ENCODE measurements at regions not wholly inside any gene's neighbourhood (a gene's known extent, or its start where the extent isn't known, plus 50 kb on each side); places are given as distances from the start of the nearest gene placed in this dataset.
"Not testable (repeated sequence)": the region's sequence is repeated elsewhere in the genome, so short reads cannot be mapped to it uniquely, and the experiment has no call there.

DNA sequence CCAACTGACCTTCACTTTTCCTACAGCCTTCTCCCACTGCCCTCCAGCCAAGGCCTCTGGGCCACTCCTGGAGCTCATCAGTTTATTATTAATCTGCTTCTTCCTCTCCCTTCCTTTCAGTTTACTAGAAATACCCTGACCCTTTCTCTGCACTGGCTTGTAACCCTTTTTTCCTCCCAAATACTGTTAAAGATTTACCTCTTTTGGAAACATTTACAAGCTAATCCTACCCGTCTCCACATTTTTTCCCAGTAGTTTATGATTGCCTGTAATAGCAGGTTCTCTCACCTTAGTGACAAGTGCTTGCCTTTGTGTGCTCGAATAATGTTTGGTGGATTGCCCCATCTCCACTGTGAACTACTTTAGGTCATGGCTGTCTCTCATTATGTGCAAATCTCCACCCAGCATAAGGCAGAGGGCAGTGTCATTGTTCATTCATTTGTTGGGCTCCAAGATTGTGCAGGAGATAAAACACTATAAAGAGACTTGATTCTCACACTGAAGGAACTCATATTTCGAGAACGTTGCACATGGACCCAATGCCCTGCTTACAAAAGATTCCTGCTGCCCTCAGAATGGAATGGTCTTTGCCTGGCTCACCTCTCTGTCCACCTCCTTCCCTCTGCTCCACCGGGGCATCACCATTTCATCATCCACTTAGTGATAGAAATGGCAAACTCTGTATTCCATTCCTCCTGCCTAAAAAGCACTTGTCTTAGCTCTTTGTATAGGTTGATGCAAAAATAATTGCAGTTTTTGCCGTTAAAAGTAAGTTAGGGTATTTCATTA lies 491.1 kb downstream of the UTRN start:
- peaks cover 21% of the 10 kb centered on the region for H3K36me3 ChIP-seq (ENCODE audit: insufficient read depth, low read length)
- no peaks in the 10 kb centered on the region for H3K27me3 ChIP-seq (ENCODE audit: control insufficient read depth in 1 of 2, insufficient read depth in 2 of 2, low read length in 2 of 2)
- no peaks in the 10 kb centered on the region for H3K9me3 ChIP-seq (ENCODE audit: low read length)
- H3K9ac ChIP-seq (ENCODE audit: low read length): no peak overlapping the region
- no peak overlapping the region for H3K4me3 ChIP-seq (ENCODE audit: low read depth in 1 of 2, low read length in 2 of 2)
- no peaks in the 10 kb centered on the region for H3K4me1 ChIP-seq (ENCODE audit: insufficient read depth, low read length)
- H3K27ac ChIP-seq (ENCODE audit: low read depth, low read length): no peak overlapping the region

DNA sequence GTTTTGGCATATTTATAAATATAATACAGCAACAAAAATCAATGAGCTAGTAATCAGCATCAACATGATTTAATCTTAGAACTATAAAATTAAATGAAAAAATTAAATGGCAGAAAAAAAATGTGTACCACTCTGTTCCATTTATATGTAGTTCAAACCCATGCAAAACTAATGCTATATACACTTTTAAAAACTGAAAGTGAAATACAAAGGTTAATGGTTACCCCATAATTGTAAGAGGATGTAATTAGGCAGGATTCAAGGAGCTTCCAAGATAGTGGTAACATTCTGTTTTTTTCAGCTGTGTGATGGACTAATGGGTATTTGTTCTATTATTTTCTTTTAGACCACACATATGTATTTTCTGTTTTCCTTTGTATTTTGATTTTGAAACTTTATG lies 492.1 kb downstream of the UTRN start:
- peaks cover 21% of the 10 kb centered on the region for H3K36me3 ChIP-seq (ENCODE audit: insufficient read depth, low read length)
- H3K4me1 ChIP-seq (ENCODE audit: insufficient read depth, low read length): no peaks in the 10 kb centered on the region
- no peak overlapping the region for H3K4me3 ChIP-seq (ENCODE audit: low read depth in 1 of 2, low read length in 2 of 2)
- H3K9ac ChIP-seq (ENCODE audit: low read length): no peak overlapping the region
- no peaks in the 10 kb centered on the region for H3K27me3 ChIP-seq (ENCODE audit: control insufficient read depth in 1 of 2, insufficient read depth in 2 of 2, low read length in 2 of 2)
- no peak overlapping the region for H3K27ac ChIP-seq (ENCODE audit: low read depth, low read length)
- no peaks in the 10 kb centered on the region for H3K9me3 ChIP-seq (ENCODE audit: low read length)

DNA sequence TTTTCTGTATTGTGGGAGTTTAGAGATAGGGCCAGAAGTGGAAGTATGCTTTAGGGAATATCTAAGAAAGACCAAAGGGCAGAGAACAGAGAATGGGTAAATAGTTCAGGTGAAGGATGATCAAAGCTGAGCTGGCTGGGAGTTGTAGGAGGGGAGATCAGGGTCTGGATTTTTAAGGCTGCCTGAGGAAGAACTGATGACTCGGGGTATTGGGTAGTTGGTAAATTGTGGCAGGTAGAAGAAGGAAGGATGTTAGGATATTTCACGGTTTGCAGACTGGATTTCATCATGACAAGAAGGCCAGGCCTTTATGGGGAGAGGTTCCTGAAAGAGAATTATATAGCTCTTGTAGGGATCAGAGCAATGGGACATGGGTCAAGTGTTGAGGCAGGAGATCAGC lies 492.9 kb downstream of the UTRN start:
- H3K27me3 ChIP-seq (ENCODE audit: control insufficient read depth in 1 of 2, insufficient read depth in 2 of 2, low read length in 2 of 2): no peaks in the 10 kb centered on the region
- H3K9ac ChIP-seq (ENCODE audit: low read length): no peak overlapping the region
- H3K27ac ChIP-seq (ENCODE audit: low read depth, low read length): no peak overlapping the region
- H3K36me3 ChIP-seq (ENCODE audit: insufficient read depth, low read length): peaks cover 21% of the 10 kb centered on the region
- H3K4me3 ChIP-seq (ENCODE audit: low read depth in 1 of 2, low read length in 2 of 2): no peak overlapping the region
- H3K9me3 ChIP-seq (ENCODE audit: low read length): no peaks in the 10 kb centered on the region
- no peaks in the 10 kb centered on the region for H3K4me1 ChIP-seq (ENCODE audit: insufficient read depth, low read length)

DNA sequence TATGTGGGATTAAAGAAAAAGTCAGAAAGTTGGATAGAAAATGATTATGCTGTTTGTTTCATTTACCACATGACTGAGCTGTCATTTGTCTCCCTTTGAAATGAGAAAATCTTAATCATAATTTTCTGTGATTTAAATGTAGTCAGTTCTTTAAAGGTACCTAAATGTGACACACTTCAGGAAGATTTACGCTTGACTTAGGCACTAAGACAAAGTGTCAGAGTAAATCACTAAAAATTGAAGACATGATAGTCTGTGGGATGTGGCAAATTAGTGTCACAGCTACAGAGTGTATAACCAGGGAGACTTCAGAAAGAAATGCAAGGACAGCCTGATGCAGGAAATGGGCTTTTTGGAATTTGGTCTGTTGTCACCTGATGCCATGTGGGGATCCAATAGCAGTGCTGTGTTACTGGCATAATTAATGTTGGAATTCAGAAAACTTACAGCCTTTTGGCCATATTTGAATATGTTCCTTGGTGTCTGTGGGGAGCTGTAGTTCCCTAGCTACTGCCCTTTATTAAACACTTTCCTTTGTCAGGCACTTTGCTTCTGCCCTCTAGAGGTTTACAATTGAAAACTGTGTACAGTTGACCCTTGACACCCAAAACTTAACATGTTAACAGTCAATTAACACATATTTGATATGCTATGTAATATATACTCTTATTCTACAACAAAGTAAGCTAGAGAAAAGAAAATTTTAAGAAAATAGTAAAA lies 493.8 kb downstream of the UTRN start:
- Histone ChIP-seq H3K4me3 (ENCODE audit: low read depth in 1 of 2, low read length in 2 of 2) (no peak overlapping the region), H3K4me1 (ENCODE audit: insufficient read depth, low read length) (no peaks in the 10 kb centered on the region), H3K9ac (ENCODE audit: low read length) (no peak overlapping the region), H3K36me3 (ENCODE audit: insufficient read depth, low read length) (peaks cover 21% of the 10 kb centered on the region), H3K27ac (ENCODE audit: low read depth, low read length) (no peak overlapping the region), H3K9me3 (ENCODE audit: low read length) (no peaks in the 10 kb centered on the region), H3K27me3 (ENCODE audit: control insufficient read depth in 1 of 2, insufficient read depth in 2 of 2, low read length in 2 of 2) (no peaks in the 10 kb centered on the region)

DNA sequence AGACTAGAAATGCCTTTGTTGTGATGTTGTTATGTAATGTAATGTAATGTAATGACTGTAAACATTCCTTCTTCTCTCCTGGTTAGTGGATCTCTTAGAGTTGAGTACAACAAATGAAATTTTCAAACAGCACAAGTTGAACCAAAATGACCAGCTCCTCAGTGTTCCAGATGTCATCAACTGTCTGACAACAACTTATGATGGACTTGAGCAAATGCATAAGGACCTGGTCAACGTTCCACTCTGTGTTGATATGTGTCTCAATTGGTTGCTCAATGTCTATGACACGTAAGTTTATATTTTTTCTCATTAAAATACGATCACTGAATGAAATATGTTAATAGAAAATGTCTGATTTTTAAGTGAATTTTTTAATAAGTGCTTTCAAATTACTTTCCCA lies 496.7 kb downstream of the UTRN start:
- H3K4me3 ChIP-seq (ENCODE audit: low read depth in 1 of 2, low read length in 2 of 2): no peak overlapping the region
- H3K36me3 ChIP-seq (ENCODE audit: insufficient read depth, low read length): no peaks in the 10 kb centered on the region
- no peak overlapping the region for H3K27ac ChIP-seq (ENCODE audit: low read depth, low read length)
- H3K9me3 ChIP-seq (ENCODE audit: low read length): no peaks in the 10 kb centered on the region
- no peaks in the 10 kb centered on the region for H3K4me1 ChIP-seq (ENCODE audit: insufficient read depth, low read length)
- H3K27me3 ChIP-seq (ENCODE audit: control insufficient read depth in 1 of 2, insufficient read depth in 2 of 2, low read length in 2 of 2): no peaks in the 10 kb centered on the region
- H3K9ac ChIP-seq (ENCODE audit: low read length): no peak overlapping the region

DNA sequence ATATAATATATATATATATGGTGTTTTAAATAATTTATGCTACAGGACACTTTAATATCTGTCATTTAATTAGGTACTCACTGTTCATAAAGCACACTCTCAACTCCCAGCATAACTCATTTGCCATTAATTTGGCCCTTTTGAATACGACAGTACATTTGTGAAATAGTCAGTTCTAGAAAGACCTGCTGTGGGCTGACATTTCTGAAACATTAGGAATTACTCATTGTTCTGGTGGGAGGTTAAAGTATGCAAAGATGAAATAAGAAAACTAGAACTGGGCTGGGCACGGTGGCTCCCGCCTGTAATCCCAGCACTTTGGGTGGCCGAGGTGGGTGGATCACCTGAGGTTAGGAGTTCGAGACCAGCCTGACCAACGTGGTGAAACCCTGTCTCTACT lies 497.5 kb downstream of the UTRN start:
- Histone ChIP-seq H3K9me3 (ENCODE audit: low read length) (no peaks in the 10 kb centered on the region), H3K4me3 (ENCODE audit: low read depth in 1 of 2, low read length in 2 of 2) (no peak overlapping the region), H3K27ac (ENCODE audit: low read depth, low read length) (no peak overlapping the region), H3K4me1 (ENCODE audit: insufficient read depth, low read length) (no peaks in the 10 kb centered on the region), H3K27me3 (ENCODE audit: control insufficient read depth in 1 of 2, insufficient read depth in 2 of 2, low read length in 2 of 2) (no peaks in the 10 kb centered on the region), H3K36me3 (ENCODE audit: insufficient read depth, low read length) (no peaks in the 10 kb centered on the region), H3K9ac (ENCODE audit: low read length) (no peak overlapping the region)

DNA sequence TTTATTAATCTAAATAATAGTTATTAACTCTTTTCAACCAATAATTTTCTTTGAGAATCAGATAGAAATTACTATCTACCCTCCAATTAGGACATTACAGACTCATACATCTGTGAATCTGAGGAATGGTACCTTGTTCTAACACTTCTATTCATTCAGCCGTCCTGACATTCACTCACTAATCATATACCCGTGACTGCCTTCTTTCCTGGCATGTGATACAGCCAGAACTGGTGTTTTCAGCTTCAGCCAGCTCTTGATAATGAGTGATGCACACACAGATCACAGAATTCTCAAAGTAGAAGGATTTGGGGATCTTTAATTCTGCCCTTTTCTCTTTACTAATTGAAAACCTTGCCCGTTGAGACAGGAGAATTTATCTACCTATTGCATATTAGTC lies 499.9 kb downstream of the UTRN start:
- Histone ChIP-seq H3K9me3 (ENCODE audit: low read length) (no peaks in the 10 kb centered on the region), H3K36me3 (ENCODE audit: insufficient read depth, low read length) (no peaks in the 10 kb centered on the region), H3K4me3 (ENCODE audit: low read depth in 1 of 2, low read length in 2 of 2) (no peak overlapping the region), H3K27ac (ENCODE audit: low read depth, low read length) (no peak overlapping the region), H3K27me3 (ENCODE audit: control insufficient read depth in 1 of 2, insufficient read depth in 2 of 2, low read length in 2 of 2) (no peaks in the 10 kb centered on the region), H3K9ac (ENCODE audit: low read length) (no peak overlapping the region), H3K4me1 (ENCODE audit: insufficient read depth, low read length) (no peaks in the 10 kb centered on the region)

DNA sequence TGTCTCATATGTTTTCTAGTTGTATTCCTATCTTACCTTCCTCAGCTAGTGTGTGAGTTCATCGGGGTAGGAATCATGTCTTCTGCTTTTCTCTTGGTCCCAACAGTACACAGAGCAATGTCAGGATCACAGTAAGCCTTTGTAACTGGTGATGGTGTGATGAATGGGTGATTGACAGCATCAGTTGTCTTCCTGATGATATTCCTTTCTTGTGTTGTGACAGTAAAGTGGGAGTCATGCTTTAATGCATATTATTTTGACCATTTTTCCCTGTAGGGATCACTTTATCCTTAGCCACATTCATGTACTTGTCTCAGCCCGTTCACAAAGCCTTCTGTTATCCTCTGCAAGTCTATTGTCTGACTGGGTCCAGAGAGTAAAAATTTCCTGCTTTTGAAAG lies 501.7 kb downstream of the UTRN start:
- no peaks in the 10 kb centered on the region for H3K9me3 ChIP-seq (ENCODE audit: low read length)
- no peak overlapping the region for H3K9ac ChIP-seq (ENCODE audit: low read length)
- no peaks in the 10 kb centered on the region for H3K4me1 ChIP-seq (ENCODE audit: insufficient read depth, low read length)
- no peak overlapping the region for H3K4me3 ChIP-seq (ENCODE audit: low read depth in 1 of 2, low read length in 2 of 2)
- H3K27ac ChIP-seq (ENCODE audit: low read depth, low read length): no peak overlapping the region
- H3K36me3 ChIP-seq (ENCODE audit: insufficient read depth, low read length): no peaks in the 10 kb centered on the region
- H3K27me3 ChIP-seq (ENCODE audit: control insufficient read depth in 1 of 2, insufficient read depth in 2 of 2, low read length in 2 of 2): no peaks in the 10 kb centered on the region

DNA sequence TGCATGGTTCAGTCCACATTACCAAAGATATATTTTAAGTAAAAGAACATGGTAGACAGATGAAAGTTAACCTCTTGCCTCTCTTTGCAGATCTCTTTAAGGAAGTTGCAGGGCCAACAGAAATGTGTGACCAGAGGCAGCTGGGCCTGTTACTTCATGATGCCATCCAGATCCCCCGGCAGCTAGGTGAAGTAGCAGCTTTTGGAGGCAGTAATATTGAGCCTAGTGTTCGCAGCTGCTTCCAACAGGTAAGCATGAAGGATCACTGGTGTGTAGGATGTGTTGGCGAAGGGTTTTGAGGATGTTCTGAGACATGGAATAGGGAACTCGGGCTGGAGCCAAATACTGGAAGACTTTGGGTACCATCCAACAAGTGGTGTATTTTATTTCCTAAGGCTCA lies 508.6 kb downstream of the UTRN start:
- Histone ChIP-seq H3K9me3 (ENCODE audit: low read length) (no peaks in the 10 kb centered on the region), H3K4me1 (ENCODE audit: insufficient read depth, low read length) (no peaks in the 10 kb centered on the region), H3K36me3 (ENCODE audit: insufficient read depth, low read length) (peaks cover 7% of the 10 kb centered on the region), H3K27me3 (ENCODE audit: control insufficient read depth in 1 of 2, insufficient read depth in 2 of 2, low read length in 2 of 2) (no peaks in the 10 kb centered on the region), H3K4me3 (ENCODE audit: low read depth in 1 of 2, low read length in 2 of 2) (no peak overlapping the region), H3K27ac (ENCODE audit: low read depth, low read length) (no peak overlapping the region), H3K9ac (ENCODE audit: low read length) (no peak overlapping the region)

DNA sequence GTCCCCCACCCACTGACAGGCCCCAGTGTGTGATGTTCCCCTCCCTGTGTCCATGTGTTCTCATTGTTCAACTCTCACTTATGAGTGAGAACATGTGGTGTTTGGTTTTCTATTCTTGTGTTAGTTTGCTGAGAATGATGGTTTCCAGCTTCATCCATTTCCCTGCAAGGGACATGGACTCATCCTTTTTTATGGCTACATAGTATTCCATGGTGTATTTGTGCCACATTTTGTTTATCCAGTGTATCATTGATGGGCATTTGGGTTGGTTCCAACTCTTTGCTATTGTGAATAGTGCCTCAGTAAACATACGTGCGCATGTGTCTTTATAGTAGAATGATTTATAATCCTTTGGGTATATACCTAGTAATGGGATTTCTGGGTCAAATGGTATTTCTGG lies 509.9 kb downstream of the UTRN start:
- H3K4me3 ChIP-seq (ENCODE audit: low read depth in 1 of 2, low read length in 2 of 2); H3K27me3 ChIP-seq (ENCODE audit: control insufficient read depth in 1 of 2, insufficient read depth in 2 of 2, low read length in 2 of 2); H3K36me3 ChIP-seq (ENCODE audit: insufficient read depth, low read length); H3K27ac ChIP-seq (ENCODE audit: low read depth, low read length); H3K9me3 ChIP-seq (ENCODE audit: low read length); H3K9ac ChIP-seq (ENCODE audit: low read length); H3K4me1 ChIP-seq (ENCODE audit: insufficient read depth, low read length): not testable (repeated sequence)

DNA sequence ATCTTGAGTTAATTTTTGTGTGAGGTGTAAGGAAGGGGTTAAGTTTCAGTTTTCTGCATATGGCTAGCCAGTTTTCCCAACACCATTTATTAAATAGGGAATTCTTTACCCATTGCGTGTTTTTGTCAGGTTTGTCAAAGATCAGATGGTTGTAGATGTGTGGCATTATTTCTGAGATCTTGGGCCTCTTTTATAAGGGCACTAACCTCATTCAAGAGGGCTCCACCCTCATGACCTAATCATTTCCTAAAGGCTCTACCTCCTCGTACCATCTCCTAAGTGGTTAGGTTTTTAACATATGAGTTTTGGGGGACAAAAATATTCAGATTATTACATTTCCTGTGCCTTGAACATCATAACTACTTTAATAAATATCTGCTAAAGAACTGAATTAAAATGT lies 510.9 kb downstream of the UTRN start:
- peaks cover 7% of the 10 kb centered on the region for H3K36me3 ChIP-seq (ENCODE audit: insufficient read depth, low read length)
- no peak overlapping the region for H3K27ac ChIP-seq (ENCODE audit: low read depth, low read length)
- no peak overlapping the region for H3K9ac ChIP-seq (ENCODE audit: low read length)
- H3K4me3 ChIP-seq (ENCODE audit: low read depth in 1 of 2, low read length in 2 of 2): no peak overlapping the region
- no peaks in the 10 kb centered on the region for H3K9me3 ChIP-seq (ENCODE audit: low read length)
- H3K27me3 ChIP-seq (ENCODE audit: control insufficient read depth in 1 of 2, insufficient read depth in 2 of 2, low read length in 2 of 2): no peaks in the 10 kb centered on the region
- no peaks in the 10 kb centered on the region for H3K4me1 ChIP-seq (ENCODE audit: insufficient read depth, low read length)
